NOMO-1 (cell line): ENCODE measurements at regions not wholly inside any gene's neighbourhood (a gene's known extent, or its start where the extent isn't known, plus 50 kb on each side); places are given as distances from the start of the nearest gene placed in this dataset.

Source experiments
- DNase-seq, 2 experiments: peaks; one replicate each; lab custom pipeline; 2025; ENCODE audit not compliant: unreplicated experiment in 2 of 2; lab: John Stamatoyannopoulos, UW

DNA sequence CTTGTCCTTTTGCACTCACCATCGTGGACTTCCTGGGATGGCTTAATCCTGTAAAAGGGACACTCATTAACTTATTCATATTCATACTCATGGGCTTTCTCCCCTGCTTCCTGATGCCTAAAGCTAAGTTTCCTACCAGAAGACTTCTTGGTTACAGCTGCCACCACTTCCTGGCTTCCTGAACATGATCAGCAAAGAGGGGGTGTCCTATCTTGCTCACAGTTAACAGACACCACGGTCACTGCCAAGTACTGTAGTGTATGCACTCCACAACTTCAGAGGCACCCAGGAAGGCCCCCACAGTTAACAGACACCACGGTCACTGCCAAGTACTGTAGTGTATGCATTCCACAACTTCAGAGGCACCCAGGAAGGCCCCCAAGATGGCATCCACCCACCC is 177.8 kb downstream of the SIPA1L2 start:
- DNase-seq = no peak

GRCh38 chr1:232451506-232451905 is 178.4 kb downstream of the SIPA1L2 start:
- DNase-seq = no peak

DNA sequence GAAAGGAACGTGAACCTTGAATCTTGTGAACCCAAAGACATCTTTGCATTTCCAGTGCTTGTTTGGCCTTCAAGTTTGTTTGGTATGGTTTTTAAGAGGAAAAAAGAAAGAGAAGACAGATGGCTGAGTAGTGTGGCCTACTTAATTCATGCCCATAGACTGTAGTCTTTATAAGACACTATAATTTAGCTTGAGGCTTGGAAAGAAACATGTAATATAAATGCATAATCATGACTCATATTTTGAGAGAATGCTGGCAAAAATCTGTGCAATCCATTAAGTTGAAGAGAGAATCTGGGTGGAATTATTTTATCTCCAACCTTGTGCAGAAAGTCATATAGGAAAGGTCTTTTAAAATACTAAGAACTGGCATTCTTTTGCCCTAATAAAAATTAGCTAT is 179.3 kb downstream of the SIPA1L2 start:
- DNase-seq = no peak

DNA sequence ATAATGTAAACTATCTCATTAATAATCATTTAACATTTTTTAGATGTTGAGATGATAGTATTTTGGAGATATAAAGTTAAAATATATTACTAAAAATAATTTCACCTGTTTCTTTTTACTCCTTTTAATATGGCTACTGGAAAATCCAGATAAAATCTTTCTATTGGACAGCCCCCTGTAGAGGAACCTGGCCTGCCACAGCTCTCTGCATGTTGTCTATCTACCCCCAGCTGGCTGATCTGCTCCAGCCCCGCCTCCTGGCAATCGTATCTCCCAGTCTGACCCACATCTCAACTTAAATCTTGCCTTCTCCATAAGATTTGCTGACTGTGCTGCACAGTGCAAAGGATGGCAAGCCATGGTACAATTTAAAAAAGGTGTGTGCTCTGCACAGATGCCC is 182.8 kb downstream of the SIPA1L2 start:
- no peak for DNase-seq

DNA sequence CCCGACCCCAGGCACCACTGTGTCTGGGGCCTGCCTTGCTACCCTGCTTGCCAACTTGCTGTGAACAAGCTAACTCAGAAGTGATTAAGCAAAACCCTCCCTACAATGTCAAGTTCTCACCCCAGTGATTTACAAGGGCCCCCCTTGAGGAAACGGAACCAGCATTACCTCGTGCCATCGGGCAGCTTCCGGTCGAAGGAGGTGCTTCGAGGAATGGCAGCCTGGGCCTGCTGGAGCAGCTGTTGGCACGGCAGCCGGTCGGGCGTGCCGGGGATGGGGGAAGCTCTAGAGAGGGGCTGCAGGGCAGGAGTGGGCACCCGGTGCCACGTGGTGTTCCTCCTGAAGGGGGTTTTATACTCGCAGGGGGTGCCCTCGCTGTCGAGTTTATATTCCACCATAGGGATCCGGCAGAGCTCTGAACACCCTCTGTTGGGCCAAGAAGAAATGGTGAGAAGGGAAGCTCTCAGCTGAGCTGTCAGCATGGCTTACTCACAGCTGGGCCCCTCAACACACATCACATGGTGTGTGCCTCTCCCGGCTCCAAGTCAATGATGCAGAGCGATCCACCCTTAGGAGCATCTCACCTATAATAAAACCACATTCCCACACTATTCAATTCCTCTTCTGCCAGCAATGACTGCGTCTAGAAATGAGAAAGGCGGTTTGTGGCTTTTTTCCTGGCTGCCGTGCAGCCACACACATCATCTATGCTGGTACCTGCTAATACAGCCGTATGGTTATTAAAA is 184.4 kb downstream of the SIPA1L2 start:
- DNase-seq = no peak

DNA sequence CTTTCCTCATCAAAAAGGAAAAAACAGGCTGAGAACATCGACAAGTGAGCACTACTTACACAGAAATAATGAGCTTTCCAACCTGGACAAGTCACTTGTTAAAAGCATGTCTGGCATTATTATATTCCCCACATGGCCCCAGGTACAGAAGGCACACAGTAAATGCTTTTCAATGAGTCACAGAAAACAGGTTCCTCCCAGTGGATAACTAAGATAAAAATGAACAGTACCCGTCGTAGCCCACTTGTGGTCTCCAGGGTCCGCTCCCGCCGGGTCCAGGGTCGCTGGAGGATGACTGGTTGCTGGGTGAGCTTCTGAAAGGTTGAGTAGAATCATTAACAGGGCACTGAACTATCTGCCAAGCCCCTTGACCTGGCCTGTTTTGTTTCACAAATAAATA is 186.6 kb downstream of the SIPA1L2 start:
- DNase-seq = no peak

DNA sequence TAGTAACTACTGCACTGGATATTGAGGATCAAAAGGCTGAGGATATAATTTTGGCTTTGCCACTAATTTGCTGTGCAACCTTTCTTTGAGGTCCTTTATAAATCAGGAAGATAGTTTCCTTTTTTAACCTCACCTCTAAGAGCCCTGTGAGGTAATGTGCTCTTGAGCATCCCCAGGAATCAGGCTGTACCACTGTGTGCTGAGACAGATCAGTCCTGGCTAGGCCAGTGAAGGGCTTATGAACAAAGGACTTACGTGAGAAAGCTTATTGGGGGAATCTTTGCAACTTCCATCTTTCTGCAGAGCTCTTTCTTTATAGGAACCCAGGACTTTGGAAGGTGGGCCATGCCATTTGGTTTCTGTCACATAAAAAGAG is 188.9 kb downstream of the SIPA1L2 start:
- DNase-seq = no peak

GRCh38 chr1:232440325-232441035 is 189.5 kb downstream of the SIPA1L2 start:
- peak in 1 of 2 experiments; percentile 5 for DNase-seq

DNA sequence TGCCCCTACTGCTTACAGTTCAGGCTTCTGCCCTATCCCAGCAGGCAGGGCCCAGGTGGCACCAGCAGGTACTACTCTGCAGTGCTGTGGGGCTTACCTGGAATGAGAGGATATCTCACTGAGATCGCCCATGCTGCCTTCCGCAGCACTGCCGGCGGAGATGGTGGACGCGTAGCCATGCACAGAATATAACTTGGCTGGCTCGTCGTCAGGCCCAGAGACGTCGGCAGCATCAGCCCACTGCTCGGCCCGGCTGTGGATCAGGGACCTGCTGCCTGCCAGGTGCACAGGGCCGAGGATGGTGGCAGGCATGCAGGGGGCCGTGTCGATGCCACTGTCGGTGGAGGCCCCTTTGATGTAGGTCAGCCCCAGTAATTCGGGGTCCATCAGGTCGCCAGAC is 190.9 kb downstream of the SIPA1L2 start:
- DNase-seq = no peak

GRCh38 chr1:232438476-232438875 is 191.5 kb downstream of the SIPA1L2 start:
- no peak for DNase-seq

DNA sequence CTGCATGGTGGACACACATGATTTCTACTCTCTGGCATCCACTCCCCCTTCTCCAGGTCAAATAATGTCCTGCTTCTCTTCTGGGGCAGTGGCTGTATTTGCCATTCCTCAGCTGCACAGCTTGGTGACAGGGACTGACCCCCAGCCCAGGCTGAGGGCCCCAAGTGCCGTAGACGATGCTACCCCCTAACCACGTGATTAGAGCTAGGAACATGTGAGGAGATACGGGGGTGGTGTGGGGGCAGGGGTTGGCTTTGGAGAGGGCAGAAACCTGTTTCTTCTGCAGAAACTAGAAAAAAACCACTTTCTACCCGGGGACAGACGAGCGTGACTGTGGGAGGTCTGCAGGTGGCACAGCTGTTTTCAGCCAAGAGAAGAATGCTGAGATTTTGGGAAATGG is 192.4 kb downstream of the SIPA1L2 start:
- no peak for DNase-seq

GRCh38 chr1:232435729-232436128 is 194.2 kb downstream of the SIPA1L2 start:
- no peak for DNase-seq

DNA sequence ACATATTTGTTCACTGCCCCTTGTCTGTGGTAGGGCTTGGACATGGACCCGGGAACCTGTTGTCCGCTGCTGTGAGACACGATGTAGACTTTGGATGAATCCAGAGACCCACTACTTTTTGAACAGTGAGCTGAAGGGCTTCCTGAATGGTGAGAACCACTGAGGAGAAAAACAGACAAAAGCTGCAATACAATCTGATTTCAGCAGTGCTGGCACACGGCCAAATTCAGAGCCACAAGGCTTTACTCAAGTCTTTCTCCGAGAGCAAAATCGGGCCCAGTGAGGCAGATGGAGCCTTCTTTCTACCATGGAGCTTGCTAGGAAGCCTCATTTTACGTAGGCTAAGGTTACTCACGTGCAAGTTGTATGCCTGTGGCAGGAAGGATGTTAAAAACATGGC is 197.6 kb downstream of the SIPA1L2 start:
- DNase-seq = no peak

DNA sequence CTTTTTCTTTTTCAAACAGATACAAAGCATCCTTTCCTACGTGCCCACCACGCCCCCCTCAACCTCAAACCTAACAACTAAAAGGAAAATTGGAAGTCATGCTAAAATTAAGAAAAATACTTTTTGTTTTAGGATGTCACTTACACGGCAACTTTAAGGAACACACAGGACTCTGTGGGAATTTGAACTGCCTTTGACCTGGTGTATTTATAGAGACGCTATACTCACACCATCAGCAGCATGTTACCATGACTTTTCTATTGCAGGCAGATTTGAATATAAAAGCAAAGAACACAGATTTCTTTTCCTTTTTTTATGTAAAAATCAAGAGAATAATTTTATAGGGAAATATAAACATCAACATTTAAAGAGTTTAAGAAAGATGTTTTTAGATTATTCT is 198.2 kb downstream of the SIPA1L2 start:
- DNase-seq = no peak

DNA sequence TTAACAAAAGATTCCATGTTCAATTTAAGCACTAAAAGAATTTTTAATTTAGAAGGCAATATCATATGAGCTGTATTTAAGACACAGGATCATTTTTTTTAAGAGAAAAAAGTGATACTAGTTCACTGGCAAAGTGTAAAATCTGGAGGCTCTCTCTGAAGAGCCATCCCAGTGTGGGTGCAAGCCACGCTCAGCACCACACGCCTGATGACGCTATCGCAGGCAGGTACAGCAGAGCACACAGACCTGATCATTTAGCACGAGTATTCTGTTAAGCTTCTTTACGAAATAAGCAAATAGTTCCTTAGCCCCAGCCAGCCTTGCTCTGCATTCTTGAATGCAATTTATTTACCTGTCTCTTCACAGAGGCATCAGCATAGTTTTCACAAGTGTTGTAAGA is 198.6 kb downstream of the SIPA1L2 start:
- no peak for DNase-seq

GRCh38 chr1:232430467-232430866 is 199.5 kb downstream of the SIPA1L2 start:
- DNase-seq = no peak

GRCh38 chr1:232428786-232429530 is 201.0 kb downstream of the SIPA1L2 start:
- no peak for DNase-seq

GRCh38 chr1:232428036-232428645 is 201.8 kb downstream of the SIPA1L2 start:
- DNase-seq = no peak

GRCh38 chr1:232426801-232427200 is 203.1 kb downstream of the SIPA1L2 start:
- no peak for DNase-seq

DNA sequence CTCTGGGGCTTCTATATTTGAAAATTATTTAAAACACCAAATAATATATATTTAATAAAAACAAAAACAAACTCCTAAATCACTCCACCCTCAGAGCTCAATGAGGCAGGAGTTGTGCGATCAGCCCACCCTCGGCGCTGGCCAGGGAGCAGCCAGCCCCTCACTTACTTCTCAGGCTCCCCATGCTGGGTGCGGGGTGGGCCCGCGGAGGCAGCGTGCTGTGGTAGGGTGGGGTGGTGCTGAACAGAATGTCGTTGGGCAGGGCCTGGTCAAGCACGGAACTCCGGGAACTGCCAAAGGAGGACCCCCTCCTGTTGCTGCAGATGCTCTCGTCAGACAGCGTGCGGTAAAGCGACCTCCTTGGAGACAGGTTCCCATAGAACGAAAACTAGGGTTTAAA is 204.5 kb downstream of the SIPA1L2 start:
- no peak for DNase-seq

- DNase-seq = peak in 1 of 2 experiments; percentile 48
Observed at GRCh38 chr1:232423591-232423990, 206.3 kb downstream of the SIPA1L2 start.
